ENCODE measurements at regions not wholly inside any gene's neighbourhood (a gene's known extent, or its start where the extent isn't known, plus 50 kb on each side); places are given as distances from the start of the nearest gene placed in this dataset.

DNA sequence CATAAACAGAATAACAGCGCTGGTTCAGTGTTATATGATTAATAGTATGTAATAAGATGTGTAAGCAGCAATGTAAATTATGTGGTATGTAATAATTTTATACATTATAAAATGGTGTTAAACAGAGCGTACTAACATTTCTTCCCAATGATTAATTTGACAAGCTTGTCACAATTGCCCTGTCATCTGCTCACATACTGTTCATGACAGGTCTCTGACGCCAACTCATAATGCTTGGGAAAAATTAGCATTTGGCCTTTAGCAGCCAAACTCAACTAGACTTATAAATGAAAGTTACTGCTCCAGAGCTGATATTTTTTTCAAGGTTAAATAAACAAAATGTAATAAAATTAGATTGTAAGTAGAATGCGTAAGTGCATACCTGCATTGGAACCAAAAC, 246.8 kb downstream of the TRAM1L1 start:
- TF ChIP-seq POLR2AphosphoS5 (IDR thresholded peaks at IDR 0.05): no peak
- TF ChIP-seq, protein P1, sequence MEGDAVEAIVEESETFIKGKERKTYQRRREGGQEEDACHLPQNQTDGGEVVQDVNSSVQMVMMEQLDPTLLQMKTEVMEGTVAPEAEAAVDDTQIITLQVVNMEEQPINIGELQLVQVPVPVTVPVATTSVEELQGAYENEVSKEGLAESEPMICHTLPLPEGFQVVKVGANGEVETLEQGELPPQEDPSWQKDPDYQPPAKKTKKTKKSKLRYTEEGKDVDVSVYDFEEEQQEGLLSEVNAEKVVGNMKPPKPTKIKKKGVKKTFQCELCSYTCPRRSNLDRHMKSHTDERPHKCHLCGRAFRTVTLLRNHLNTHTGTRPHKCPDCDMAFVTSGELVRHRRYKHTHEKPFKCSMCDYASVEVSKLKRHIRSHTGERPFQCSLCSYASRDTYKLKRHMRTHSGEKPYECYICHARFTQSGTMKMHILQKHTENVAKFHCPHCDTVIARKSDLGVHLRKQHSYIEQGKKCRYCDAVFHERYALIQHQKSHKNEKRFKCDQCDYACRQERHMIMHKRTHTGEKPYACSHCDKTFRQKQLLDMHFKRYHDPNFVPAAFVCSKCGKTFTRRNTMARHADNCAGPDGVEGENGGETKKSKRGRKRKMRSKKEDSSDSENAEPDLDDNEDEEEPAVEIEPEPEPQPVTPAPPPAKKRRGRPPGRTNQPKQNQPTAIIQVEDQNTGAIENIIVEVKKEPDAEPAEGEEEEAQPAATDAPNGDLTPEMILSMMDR (IDR thresholded peaks at IDR 0.05): no peak

Measured in transverse colon (tissue), 4 donors.